LNCaP clone FGC (cell line): ENCODE measurements at regions not wholly inside any gene's neighbourhood (a gene's known extent, or its start where the extent isn't known, plus 50 kb on each side); places are given as distances from the start of the nearest gene placed in this dataset.

Experiments
- DNase-seq: peaks from one replicate; pipeline ENCODE4 v3.0.0-alpha.2; 2011; ENCODE audit warnings: low read depth
- H3K4me3 ChIP-seq: 2 replicates; pipeline ENCODE4 v1.5.1; 2011; ENCODE audit warnings: mild to moderate bottlenecking, low read depth, low read length, control low read depth
- CTCF ChIP-seq: IDR thresholded peaks from 2 replicates; pipeline ENCODE4 v1.5.1; 2012; ENCODE audit warnings: mild to moderate bottlenecking; ENCODE audit not compliant: control insufficient read depth, insufficient read depth; ENCODE audit errors: extremely low read depth

DNA sequence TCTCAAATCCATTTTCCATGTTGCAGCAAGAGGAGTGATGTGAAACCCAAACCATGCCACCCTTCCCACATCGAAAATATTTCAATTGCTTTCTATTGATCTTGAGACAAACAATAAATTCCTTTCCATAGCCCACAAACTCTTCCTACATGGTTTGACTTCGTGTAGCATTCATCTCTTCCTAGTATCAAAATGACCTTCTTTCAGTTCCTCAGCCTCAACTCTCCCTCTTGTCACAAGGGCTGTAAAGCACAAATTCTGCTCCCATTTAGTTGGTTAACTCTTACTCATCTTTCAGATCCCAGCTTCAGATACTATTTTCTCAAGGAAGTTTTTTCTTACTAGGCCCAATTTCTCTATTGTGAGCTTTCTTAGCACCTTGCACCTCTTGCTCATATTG is 99.0 kb downstream of the ZNF281 start:
- DNase-seq, result no peak
- TF ChIP-seq CTCF, result no peak
- H3K4me3 ChIP-seq, result no peak overlapping the region

DNA sequence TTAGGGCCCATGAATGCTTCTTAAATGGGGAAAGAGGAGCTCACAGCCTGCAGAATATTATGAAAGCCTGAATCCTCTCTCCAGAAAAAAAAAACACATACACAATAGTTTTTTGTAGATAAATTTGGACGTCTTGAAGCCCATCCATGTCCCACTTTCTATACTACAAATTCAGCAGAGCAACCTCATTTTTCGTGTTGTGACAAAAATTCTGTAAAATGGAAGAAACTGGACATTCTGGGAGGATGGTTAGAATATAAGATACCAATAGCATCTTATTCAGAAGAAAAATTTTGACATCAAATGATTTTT is 102.1 kb downstream of the ZNF281 start:
- no peak for TF ChIP-seq CTCF
- DNase-seq, result no peak
- no peak overlapping the region for H3K4me3 ChIP-seq

GRCh38 chr1:200306944-200307754 is 102.7 kb downstream of the ZNF281 start:
- TF ChIP-seq CTCF, result peak; percentile 69
- peak; percentile 6 for DNase-seq
- no peak overlapping the region for H3K4me3 ChIP-seq

- TF ChIP-seq CTCF, result no peak
- no peak overlapping the region for H3K4me3 ChIP-seq
- DNase-seq, result no peak
Observed at GRCh38 chr1:200305806-200306205, 104.0 kb downstream of the ZNF281 start.

- no peak for DNase-seq
- no peak overlapping the region for H3K4me3 ChIP-seq
- no peak for TF ChIP-seq CTCF
Observed at GRCh38 chr1:200304171-200304570, 105.7 kb downstream of the ZNF281 start.

DNA sequence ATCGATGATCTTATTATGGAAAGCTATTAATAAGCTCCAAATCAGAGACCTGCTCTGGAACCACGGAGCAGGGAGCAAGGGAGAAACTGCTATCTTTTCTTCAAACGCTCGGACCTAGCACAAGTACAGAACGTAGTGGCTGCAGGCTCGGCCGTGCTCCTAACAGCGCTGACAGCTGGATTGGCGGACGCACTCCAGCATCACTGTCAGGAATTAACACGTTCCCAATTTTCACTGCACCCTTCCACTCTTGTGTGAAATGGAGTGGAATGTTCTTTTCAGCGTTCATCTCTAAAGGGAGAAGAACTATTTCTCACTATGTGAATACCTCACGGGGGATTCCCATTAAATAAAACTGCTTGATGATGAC is 106.9 kb downstream of the ZNF281 start:
- H3K4me3 ChIP-seq, result no peak overlapping the region
- no peak for DNase-seq
- no peak for TF ChIP-seq CTCF
